ENCODE measurements at regions not wholly inside any gene's neighbourhood (a gene's known extent, or its start where the extent isn't known, plus 50 kb on each side); places are given as distances from the start of the nearest gene placed in this dataset.
A peak's percentile ranks its signal among the peaks of the same experiment; 100 is the strongest.
"Not testable (repeated sequence)": the region's sequence is repeated elsewhere in the genome, so short reads cannot be mapped to it uniquely, and the experiment has no call there.

DNA sequence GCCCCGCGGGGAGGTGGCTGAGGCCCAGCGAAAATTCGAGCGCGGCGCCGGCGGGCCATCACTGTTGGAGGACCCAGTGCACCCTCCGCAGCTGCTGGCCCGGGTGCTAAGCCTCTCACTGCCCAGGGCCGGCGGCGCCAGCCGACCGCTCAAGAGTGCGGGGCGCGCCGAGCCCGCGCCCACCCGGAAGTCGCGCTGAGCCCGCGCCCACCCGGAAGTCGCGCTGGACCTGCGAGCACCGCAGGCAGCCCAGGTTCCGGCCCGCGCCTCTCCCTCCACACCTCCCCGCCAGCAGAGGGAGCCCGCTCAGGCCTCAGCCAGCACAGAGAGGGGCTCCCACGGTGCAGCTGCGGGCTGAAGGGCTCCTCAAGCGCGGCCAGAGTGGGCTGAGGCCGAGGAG is 165.5 kb upstream of the BDP1 start:
- intact Hi-C loops (cut with DNase I); H3K27me3 ChIP-seq; H3K4me1 ChIP-seq (replicated peaks in 1 of 2); DNase-seq; H3K9me3 ChIP-seq (replicated peaks in 1 of 3); H3K36me3 ChIP-seq (replicated peaks in 1 of 2): not testable (repeated sequence)
- 0% methylated on average over 15 to 16 of the region's 42 CpGs; no CpG with 5 or more reads in 2 of the 4 donors for WGBS, 4 donors
- Histone ChIP-seq H3K27ac (peak overlapping the region in 3 of 5 donors; percentile 49 to 80 (median 60)), H3K4me3 (peak overlapping the region in 2 of 4 donors; percentile 28 to 47)

GRCh38 chr5:71290979-71291378 is 164.5 kb upstream of the BDP1 start:
- DNase-seq; H3K4me1 ChIP-seq (replicated peaks in 1 of 2); H3K4me3 ChIP-seq; H3K36me3 ChIP-seq (replicated peaks in 1 of 2); H3K27ac ChIP-seq; H3K27me3 ChIP-seq; H3K9me3 ChIP-seq (replicated peaks in 1 of 3); intact Hi-C loops (cut with DNase I): not testable (repeated sequence)
- 70 to 89% (median 83%) methylated on average over 2 of the region's 2 CpGs for WGBS, 4 donors

Data from adrenal gland (tissue), 9 donors.